Smooth muscle cell (in vitro differentiated cells): ENCODE measurements at regions not wholly inside any gene's neighbourhood (a gene's known extent, or its start where the extent isn't known, plus 50 kb on each side); places are given as distances from the start of the nearest gene placed in this dataset.

Experiments
- DNase-seq: peaks from one replicate; lab custom pipeline; 2025; ENCODE audit not compliant: unreplicated experiment; lab: John Stamatoyannopoulos, UW
- H2AFZ ChIP-seq: fragments of 200-600 bp; sonication (generic); 2 replicates; pipeline ENCODE4 v1.6.0; 2016; ENCODE audit warnings: antibody characterized with exemption, low read depth, mild to moderate bottlenecking
- H3F3A ChIP-seq: fragments of 200-600 bp; sonication (generic); 2 replicates; pipeline ENCODE4 v1.6.0; 2017; ENCODE audit warnings: antibody characterized with exemption, low read depth
- H3K27ac ChIP-seq: fragments of 200-600 bp; sonication (generic); 2 replicates; pipeline ENCODE4 v1.5.1; 2016; ENCODE audit warnings: low read depth, mild to moderate bottlenecking
- H3K27me3 ChIP-seq: fragments of 200-600 bp; sonication (generic); 2 replicates; pipeline ENCODE4 v1.6.1; 2016; ENCODE audit warnings: low read depth, mild to moderate bottlenecking
- H3K36me3 ChIP-seq: fragments of 200-600 bp; sonication (generic); 2 replicates; pipeline ENCODE4 v1.5.1; 2016; ENCODE audit warnings: low read depth
- H3K4me1 ChIP-seq: fragments of 200-600 bp; sonication (generic); 2 replicates; pipeline ENCODE4 v1.5.1; 2016; ENCODE audit warnings: low read depth
- H3K4me2 ChIP-seq: fragments of 200-600 bp; sonication (generic); 2 replicates; pipeline ENCODE4 v1.6.0; 2016; ENCODE audit warnings: mild to moderate bottlenecking
- H3K4me3 ChIP-seq: fragments of 200-600 bp; sonication (generic); 2 replicates; pipeline ENCODE4 v1.5.1; 2016; ENCODE audit warnings: mild to moderate bottlenecking
- H3K79me2 ChIP-seq: fragments of 200-600 bp; sonication (generic); 2 replicates; pipeline ENCODE4 v1.6.0; 2016; ENCODE audit warnings: low read depth, mild to moderate bottlenecking
- H3K9ac ChIP-seq: fragments of 200-600 bp; sonication (generic); 2 replicates; pipeline ENCODE4 v1.6.0; 2016; ENCODE audit warnings: low read depth
- H3K9me3 ChIP-seq: fragments of 200-600 bp; sonication (generic); replicated peaks from 2 replicates; pipeline ENCODE4 v1.5.1; 2016; ENCODE audit warnings: low read depth
- H4K20me1 ChIP-seq: fragments of 200-600 bp; sonication (generic); 2 replicates; pipeline ENCODE4 v1.6.0; 2016; ENCODE audit warnings: low read depth
- WGBS: methylation state at CpG from one replicate; pipeline ENCODE4 v1.1.7; 2016; ENCODE audit warnings: low lambda C conversion rate; 5-methylcytosine and 5-hydroxymethylcytosine counted together
- TF ChIP-seq, protein P1 (sequence below): fragments of 200-600 bp; sonication (generic); IDR thresholded peaks from 2 replicates; pipeline ENCODE4 v1.5.1; 2017; ENCODE audit warnings: borderline replicate concordance, mild to moderate bottlenecking, antibody characterized with exemption; ENCODE audit not compliant: insufficient read depth, poor library complexity, severe bottlenecking

DNA sequence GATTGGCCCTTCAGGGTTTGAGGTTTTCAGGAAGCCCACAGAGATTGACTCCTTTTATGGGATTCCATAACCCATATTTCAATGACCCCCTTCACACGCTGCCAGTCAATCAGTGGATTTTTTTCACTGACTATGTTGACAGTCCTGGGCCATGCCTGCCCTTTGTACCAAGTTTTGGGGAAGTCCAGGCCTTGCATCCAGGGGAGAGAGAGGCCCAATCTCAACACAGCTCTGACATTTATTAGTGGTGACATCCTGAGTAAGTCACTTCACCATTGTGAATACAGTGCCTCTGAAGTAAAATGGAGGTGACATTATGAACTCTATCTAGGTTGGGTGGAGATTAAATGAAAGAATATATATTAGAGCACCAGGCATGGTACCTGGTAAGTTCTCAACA, 181.1 kb downstream of the NUFIP1 start:
- no peak overlapping the region for H3K9ac ChIP-seq
- no peak overlapping the region for H2AFZ ChIP-seq
- WGBS = 100% methylated on average over 1 of the region's 1 CpG
- TF ChIP-seq, protein P1, sequence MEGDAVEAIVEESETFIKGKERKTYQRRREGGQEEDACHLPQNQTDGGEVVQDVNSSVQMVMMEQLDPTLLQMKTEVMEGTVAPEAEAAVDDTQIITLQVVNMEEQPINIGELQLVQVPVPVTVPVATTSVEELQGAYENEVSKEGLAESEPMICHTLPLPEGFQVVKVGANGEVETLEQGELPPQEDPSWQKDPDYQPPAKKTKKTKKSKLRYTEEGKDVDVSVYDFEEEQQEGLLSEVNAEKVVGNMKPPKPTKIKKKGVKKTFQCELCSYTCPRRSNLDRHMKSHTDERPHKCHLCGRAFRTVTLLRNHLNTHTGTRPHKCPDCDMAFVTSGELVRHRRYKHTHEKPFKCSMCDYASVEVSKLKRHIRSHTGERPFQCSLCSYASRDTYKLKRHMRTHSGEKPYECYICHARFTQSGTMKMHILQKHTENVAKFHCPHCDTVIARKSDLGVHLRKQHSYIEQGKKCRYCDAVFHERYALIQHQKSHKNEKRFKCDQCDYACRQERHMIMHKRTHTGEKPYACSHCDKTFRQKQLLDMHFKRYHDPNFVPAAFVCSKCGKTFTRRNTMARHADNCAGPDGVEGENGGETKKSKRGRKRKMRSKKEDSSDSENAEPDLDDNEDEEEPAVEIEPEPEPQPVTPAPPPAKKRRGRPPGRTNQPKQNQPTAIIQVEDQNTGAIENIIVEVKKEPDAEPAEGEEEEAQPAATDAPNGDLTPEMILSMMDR = no peak
- no peaks in the 10 kb centered on the region for H3K36me3 ChIP-seq
- no peak overlapping the region for H3K4me2 ChIP-seq
- DNase-seq = no peak
- no peak overlapping the region for H3K27ac ChIP-seq
- no peaks in the 10 kb centered on the region for H3K79me2 ChIP-seq
- H3K27me3 ChIP-seq = no peaks in the 10 kb centered on the region
- H3K4me3 ChIP-seq = no peak overlapping the region
- no peaks in the 10 kb centered on the region for H4K20me1 ChIP-seq
- no peaks in the 10 kb centered on the region for H3K4me1 ChIP-seq
- no peaks in the 10 kb centered on the region for H3K9me3 ChIP-seq
- no peaks in the 10 kb centered on the region for H3F3A ChIP-seq

DNA sequence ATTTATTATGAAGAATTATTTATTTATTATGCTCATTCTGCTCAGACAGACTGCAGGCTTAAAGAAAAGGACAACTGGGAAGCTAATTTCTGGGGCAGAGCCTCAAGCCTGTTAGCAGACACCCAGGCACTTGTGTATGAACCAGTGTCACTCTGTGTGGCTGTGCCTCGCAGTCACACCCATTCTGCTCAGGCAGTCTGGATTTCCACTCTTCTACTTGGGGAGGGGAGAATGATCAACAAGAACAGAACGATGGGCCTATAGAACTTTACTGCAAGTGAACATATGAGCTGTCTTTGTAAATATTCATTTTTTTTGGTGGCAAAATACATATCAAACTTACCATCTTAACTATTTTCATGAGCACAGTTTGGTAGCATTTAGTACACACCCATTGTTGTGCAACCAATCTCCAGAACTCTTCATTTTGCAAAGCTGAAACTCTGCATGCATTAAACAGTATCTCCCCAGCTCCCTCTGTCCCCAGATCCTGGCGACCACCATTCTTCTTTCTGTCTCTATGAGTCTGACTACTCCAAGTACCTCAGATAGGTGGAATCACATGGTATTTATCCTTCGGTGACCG, 181.7 kb downstream of the NUFIP1 start:
- 94% methylated on average over 5 of the region's 5 CpGs for WGBS

DNA sequence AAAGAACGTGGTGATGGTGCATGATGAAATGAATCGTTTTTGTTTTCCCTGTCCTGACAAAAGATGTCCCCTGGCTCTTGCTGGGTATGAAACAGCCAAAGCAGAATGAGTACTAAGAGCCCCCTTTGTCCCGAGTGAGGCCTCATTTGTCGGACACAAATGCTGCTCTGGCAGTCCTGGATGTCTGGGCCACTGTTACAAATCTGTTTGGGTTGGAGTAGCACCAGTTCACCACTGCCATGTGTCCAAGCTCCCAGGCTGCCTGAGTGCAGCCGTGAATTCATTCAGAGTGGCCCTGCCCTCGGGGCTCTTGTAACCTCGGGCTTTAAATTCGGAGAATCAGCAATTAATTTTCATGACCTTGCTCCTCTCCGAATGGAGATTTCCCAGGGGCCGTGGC, 182.4 kb downstream of the NUFIP1 start:
- Histone ChIP-seq H3K4me2 (no peak overlapping the region), H3K4me1 (no peaks in the 10 kb centered on the region), H4K20me1 (no peaks in the 10 kb centered on the region), H3F3A (no peaks in the 10 kb centered on the region), H3K4me3 (no peak overlapping the region), H3K9ac (no peak overlapping the region), H3K79me2 (no peaks in the 10 kb centered on the region), H3K9me3 (no peaks in the 10 kb centered on the region), H3K36me3 (no peaks in the 10 kb centered on the region), H3K27ac (no peak overlapping the region), H3K27me3 (no peaks in the 10 kb centered on the region), H2AFZ (no peak overlapping the region)
- 94% methylated on average over 10 of the region's 10 CpGs for WGBS
- DNase-seq = no peak
- TF ChIP-seq, protein P1 = no peak

More for the DNA sequence above, 181.7 kb downstream of the NUFIP1 start:
- H3F3A ChIP-seq = no peaks in the 10 kb centered on the region
- H3K79me2 ChIP-seq = no peaks in the 10 kb centered on the region
- TF ChIP-seq, protein P1 = no peak
- H2AFZ ChIP-seq = no peak overlapping the region
- no peak for DNase-seq
- H3K4me2 ChIP-seq = no peak overlapping the region
- no peaks in the 10 kb centered on the region for H4K20me1 ChIP-seq
- H3K9ac ChIP-seq = no peak overlapping the region
- no peak overlapping the region for H3K27ac ChIP-seq
- H3K4me3 ChIP-seq = no peak overlapping the region
- no peaks in the 10 kb centered on the region for H3K4me1 ChIP-seq
- no peaks in the 10 kb centered on the region for H3K36me3 ChIP-seq
- no peaks in the 10 kb centered on the region for H3K27me3 ChIP-seq
- no peaks in the 10 kb centered on the region for H3K9me3 ChIP-seq

DNA sequence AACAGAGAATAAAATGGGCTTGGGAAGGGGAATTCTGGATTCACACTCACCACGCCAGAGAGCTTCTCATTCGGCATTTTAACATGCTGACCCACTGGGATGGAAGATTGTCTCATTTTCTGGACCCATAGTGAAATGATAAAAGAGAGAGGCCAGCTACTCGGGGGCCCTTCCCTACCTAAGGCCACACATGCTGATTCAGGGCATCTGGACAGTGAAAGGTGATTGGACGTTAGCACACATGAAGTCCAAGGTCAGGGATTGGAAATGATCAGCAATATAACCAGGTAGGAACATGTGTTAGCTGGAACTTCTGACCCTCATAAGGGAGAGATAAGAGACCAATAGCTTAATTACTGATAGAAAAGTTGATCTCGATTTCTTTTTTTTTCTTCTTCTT, 183.7 kb downstream of the NUFIP1 start:
- no peaks in the 10 kb centered on the region for H3K27me3 ChIP-seq
- H2AFZ ChIP-seq = no peak overlapping the region
- H3K79me2 ChIP-seq = no peaks in the 10 kb centered on the region
- WGBS = 94% methylated on average over 5 of the region's 5 CpGs
- H3K9ac ChIP-seq = no peak overlapping the region
- TF ChIP-seq, protein P1 = no peak
- no peaks in the 10 kb centered on the region for H3K36me3 ChIP-seq
- no peak overlapping the region for H3K27ac ChIP-seq
- no peaks in the 10 kb centered on the region for H3F3A ChIP-seq
- no peak overlapping the region for H3K4me3 ChIP-seq
- H3K9me3 ChIP-seq = no peaks in the 10 kb centered on the region
- no peak overlapping the region for H3K4me2 ChIP-seq
- no peak for DNase-seq
- H4K20me1 ChIP-seq = no peaks in the 10 kb centered on the region
- no peaks in the 10 kb centered on the region for H3K4me1 ChIP-seq
